ENCODE measurements at regions not wholly inside any gene's neighbourhood (a gene's known extent, or its start where the extent isn't known, plus 50 kb on each side); places are given as distances from the start of the nearest gene placed in this dataset.

- DNase-seq: no peak
Measured at GRCh38 chr4:74653331-74654229, 140.7 kb downstream of the BTC start.

GRCh38 chr4:74654230-74654681, 140.1 kb downstream of the BTC start:
- DNase-seq: no peak

GRCh38 chr4:74656596-74656995, 137.7 kb downstream of the BTC start:
- DNase-seq: no peak

- no peak for DNase-seq
Measured at GRCh38 chr4:74658116-74658515, 136.2 kb downstream of the BTC start.

GRCh38 chr4:74659576-74660411, 134.5 kb downstream of the BTC start:
- DNase-seq: no peak

GRCh38 chr4:74660866-74661265, 133.5 kb downstream of the BTC start:
- DNase-seq: no peak

- DNase-seq: no peak
Measured at GRCh38 chr4:74661427-74662201, 132.7 kb downstream of the BTC start.

- no peak for DNase-seq
Measured at GRCh38 chr4:74663631-74664030, 130.7 kb downstream of the BTC start.

GRCh38 chr4:74665346-74665745, 129.0 kb downstream of the BTC start:
- no peak for DNase-seq

GRCh38 chr4:74665876-74666275, 128.4 kb downstream of the BTC start:
- DNase-seq: no peak

GRCh38 chr4:74667438-74667837, 126.9 kb downstream of the BTC start:
- no peak for DNase-seq

GRCh38 chr4:74667944-74668343, 126.4 kb downstream of the BTC start:
- DNase-seq: no peak

- DNase-seq: no peak
Measured at GRCh38 chr4:74669702-74670101, 124.6 kb downstream of the BTC start.

- DNase-seq: no peak
Measured at GRCh38 chr4:74670583-74670982, 123.7 kb downstream of the BTC start.

GRCh38 chr4:74671080-74671698, 123.1 kb downstream of the BTC start:
- DNase-seq: no peak

- DNase-seq: no peak
Measured at GRCh38 chr4:74674750-74675149, 119.6 kb downstream of the BTC start.

- no peak for DNase-seq
Measured at GRCh38 chr4:74675673-74676279, 118.5 kb downstream of the BTC start.

- DNase-seq: no peak
Measured at GRCh38 chr4:74682567-74683359, 111.6 kb downstream of the BTC start.

- no peak for DNase-seq
Measured at GRCh38 chr4:74692972-74693371, 101.4 kb downstream of the BTC start.
